Bronchial epithelial cell (primary cell): ENCODE measurements at regions not wholly inside any gene's neighbourhood (a gene's known extent, or its start where the extent isn't known, plus 50 kb on each side); places are given as distances from the start of the nearest gene placed in this dataset.
"Not testable (repeated sequence)": the region's sequence is repeated elsewhere in the genome, so short reads cannot be mapped to it uniquely, and the experiment has no call there.

Experiments used
- DNase-seq: peaks from one replicate; pipeline ENCODE4 v3.0.0-alpha.2; 2010; ENCODE audit warnings: low read depth
- FAIRE-seq: peaks from 2 replicates; lab custom pipeline; 2011; peaks lifted over from hg19 to GRCh38; lab: Jason Lieb, UNC
- H3K27me3 ChIP-seq: 2 replicates; pipeline ENCODE4 v1.5.1; 2011; ENCODE audit warnings: low read length; ENCODE audit not compliant: control insufficient read depth, insufficient read depth
- H3K36me3 ChIP-seq: 2 replicates; pipeline ENCODE4 v1.5.1; 2011; ENCODE audit warnings: low read length; ENCODE audit not compliant: control insufficient read depth, insufficient read depth
- H3K4me3 ChIP-seq: 2 replicates; pipeline ENCODE4 v1.5.1; 2011; ENCODE audit warnings: mild to moderate bottlenecking, low read depth, low read length, control low read depth
- TF ChIP-seq, protein P1 (sequence below): IDR thresholded peaks from 2 replicates; pipeline ENCODE4 v1.5.1; 2011; ENCODE audit warnings: mild to moderate bottlenecking, moderate library complexity, low read length, control low read depth, inconsistent platforms; ENCODE audit not compliant: insufficient read depth, severe bottlenecking

DNA sequence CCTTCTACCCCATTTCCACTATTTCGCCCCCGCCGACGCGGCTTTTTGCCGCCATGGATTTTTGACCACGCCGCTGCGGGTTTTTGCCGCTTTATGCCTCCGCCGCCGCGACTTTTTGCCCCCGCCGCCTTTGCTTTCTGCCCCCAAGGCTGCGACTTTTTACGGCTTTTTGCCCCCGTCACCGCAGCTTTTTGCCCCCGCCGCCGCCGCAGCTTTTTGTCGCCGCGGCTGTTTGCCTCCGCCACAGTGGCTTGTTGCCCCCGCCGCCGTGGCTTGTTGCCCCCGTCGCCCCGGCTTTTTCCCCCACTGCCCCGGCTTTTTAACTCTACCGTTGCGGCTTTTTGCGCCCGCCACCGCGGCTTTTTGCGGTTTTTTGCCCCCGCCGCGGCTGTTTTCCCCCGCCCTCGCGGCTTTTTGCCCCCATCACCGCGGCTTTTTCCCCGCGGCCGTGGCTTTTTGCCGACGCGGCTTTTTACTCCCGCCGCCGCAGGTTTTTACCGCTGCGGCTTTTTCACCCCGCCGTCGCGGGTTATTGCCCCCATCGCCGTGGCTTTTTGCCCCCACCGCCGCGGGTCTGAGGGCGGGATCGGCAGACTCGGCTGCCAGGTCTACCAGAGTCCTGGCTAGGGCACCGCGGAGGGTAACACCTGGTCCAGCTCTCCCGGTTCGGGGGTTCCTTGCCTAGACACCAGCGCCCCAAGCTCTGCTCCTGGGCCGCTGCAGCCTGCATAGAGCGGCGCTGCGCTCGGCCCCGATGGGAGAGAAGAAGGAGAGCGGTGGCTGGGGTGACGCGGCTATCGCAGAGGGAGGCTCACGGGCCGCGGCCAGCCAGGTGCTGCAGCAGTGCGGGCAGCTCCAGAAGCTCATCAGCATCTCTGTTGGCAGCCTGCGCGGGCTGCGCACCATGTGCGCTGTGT is 562.7 kb upstream of the WSB1 start:
- TF ChIP-seq, protein P1, sequence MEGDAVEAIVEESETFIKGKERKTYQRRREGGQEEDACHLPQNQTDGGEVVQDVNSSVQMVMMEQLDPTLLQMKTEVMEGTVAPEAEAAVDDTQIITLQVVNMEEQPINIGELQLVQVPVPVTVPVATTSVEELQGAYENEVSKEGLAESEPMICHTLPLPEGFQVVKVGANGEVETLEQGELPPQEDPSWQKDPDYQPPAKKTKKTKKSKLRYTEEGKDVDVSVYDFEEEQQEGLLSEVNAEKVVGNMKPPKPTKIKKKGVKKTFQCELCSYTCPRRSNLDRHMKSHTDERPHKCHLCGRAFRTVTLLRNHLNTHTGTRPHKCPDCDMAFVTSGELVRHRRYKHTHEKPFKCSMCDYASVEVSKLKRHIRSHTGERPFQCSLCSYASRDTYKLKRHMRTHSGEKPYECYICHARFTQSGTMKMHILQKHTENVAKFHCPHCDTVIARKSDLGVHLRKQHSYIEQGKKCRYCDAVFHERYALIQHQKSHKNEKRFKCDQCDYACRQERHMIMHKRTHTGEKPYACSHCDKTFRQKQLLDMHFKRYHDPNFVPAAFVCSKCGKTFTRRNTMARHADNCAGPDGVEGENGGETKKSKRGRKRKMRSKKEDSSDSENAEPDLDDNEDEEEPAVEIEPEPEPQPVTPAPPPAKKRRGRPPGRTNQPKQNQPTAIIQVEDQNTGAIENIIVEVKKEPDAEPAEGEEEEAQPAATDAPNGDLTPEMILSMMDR, result no peak
- Histone ChIP-seq H3K4me3 (no peak overlapping the region), H3K27me3 (no peaks in the 10 kb centered on the region), H3K36me3 (no peaks in the 10 kb centered on the region)
- FAIRE-seq (no peak), DNase-seq (no peak)

DNA sequence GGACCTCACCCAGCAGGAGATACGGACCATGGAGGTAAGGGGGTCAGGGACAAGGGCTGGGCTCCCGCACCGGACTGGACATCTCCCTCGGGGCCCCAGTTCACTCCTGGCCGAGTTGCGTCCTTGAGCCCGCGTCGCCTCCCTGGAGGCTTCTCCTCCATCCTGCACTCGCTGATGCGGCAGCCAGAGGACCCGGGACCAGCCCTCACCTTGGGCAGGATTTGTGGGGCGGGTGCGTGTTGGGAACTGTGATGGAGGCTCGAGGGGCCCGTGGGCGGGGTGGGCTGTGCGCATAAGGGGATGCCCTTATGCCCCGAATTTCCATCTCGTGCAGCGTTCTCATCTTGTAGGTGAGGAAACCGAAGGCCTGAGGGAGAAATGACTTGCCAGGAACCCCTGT is 562.0 kb upstream of the WSB1 start:
- DNase-seq, H3K36me3 ChIP-seq, FAIRE-seq, H3K27me3 ChIP-seq, H3K4me3 ChIP-seq: not testable (repeated sequence)

DNA sequence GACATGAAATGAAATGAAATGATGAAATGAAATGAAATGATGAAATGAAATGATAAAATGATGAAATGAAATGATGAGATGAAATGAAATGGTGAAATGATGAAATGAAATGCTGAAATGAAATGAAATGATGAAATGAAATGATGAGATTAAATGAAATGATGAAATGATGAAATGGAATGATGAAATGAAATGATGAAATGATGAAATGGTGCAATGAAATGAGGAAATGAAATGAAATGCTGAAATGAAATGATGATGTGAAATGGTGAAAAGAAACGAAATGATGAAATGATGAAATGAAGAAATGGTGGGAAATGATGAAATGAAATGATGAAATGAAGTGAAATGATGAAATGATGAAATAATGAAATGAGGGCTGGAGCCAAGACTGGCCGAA is 559.1 kb upstream of the WSB1 start:
- H3K36me3 ChIP-seq, DNase-seq, H3K27me3 ChIP-seq, FAIRE-seq, H3K4me3 ChIP-seq: not testable (repeated sequence)

DNA sequence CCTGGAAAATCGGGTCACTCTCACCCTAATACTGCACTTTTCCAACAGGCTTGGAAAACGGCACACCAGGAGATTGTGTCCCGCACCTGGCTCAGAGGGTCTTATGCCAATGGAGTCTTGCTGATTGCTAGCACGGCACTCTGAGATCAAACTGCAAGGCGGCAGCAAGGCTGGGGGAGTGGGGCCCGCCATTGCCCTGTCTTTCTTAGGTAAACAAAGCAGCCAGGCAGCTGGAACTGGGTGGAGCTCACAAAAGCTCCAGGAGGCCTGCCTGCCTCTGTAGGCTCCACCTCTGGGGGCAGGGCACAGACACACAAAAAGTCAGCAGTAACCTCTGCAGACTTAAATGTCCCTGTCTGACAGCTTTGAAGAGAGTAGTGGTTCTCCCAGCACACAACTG is 557.9 kb upstream of the WSB1 start:
- FAIRE-seq, DNase-seq, H3K36me3 ChIP-seq, H3K27me3 ChIP-seq, H3K4me3 ChIP-seq: not testable (repeated sequence)

DNA sequence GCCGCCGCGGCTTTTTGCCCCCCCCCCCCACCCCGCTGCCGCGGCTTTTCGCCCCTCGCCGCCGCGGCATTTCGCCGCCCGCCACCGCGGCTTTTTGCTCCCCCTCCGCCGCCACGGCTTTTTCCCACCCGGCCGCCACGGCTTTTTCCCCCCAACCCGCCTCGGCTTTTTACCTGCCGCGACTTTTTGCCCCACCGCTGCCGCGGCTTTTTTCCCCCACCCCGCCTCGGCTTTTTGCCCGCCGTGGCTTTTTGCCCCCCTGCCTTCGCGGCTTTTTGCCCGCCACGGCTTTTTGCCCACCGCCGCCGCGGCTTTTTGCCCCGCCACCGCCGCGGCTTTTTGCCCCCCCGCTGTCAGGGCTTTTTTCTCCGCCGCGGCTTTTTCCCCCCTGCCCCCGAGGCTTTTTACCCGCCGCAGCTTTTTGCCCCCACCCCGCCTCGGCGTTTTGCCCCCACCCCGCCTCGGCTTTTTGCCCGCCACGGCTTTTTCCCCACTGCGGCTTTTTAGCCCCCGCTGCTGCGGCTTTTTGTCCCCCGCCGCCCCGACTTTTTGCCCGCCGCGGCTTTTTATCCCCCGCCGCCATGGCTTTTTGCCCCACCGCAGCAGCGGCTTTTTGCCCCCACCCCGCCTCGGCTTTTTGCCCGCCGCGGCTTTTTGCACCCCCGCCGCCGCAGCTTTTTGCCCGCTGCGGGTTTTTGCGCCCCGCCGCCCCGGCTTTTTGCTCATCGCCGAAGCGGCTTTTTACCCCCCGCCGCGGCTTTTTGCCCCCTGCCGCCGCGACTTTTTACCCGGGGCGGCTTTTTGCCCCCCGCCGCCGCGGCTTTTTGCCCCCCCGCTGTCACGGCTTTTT is 527.8 kb upstream of the WSB1 start:
- Histone ChIP-seq H3K27me3 (no peaks in the 10 kb centered on the region), H3K4me3 (no peak overlapping the region), H3K36me3 (no peaks in the 10 kb centered on the region)
- DNase-seq, result no peak
- TF ChIP-seq, protein P1, result no peak
- FAIRE-seq, result no peak

DNA sequence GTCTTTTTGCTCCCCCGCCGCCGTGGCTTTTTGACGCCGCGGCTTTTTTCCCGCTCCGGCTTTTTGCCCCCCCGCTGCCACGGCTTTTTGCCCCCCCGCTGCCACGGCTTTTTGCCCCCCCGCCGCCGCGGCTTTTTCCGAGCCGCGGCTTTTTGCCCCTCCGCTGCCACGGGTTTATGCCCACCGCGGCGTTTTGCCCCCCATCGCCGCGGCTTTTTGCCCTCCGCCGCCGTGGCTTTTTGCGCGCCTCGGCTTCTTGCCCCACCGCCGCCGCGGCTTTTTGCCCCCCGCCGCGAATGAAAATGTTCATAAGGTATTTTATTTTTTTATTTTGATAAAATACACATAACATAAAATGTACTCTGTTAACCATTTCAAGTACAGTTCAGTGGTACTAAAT is 527.2 kb upstream of the WSB1 start:
- no peak for DNase-seq
- no peak overlapping the region for H3K4me3 ChIP-seq
- H3K27me3 ChIP-seq, result no peaks in the 10 kb centered on the region
- no peaks in the 10 kb centered on the region for H3K36me3 ChIP-seq
- TF ChIP-seq, protein P1, result no peak
- FAIRE-seq, result no peak
